ENCODE measurements at regions not wholly inside any gene's neighbourhood (a gene's known extent, or its start where the extent isn't known, plus 50 kb on each side); places are given as distances from the start of the nearest gene placed in this dataset.

DNA sequence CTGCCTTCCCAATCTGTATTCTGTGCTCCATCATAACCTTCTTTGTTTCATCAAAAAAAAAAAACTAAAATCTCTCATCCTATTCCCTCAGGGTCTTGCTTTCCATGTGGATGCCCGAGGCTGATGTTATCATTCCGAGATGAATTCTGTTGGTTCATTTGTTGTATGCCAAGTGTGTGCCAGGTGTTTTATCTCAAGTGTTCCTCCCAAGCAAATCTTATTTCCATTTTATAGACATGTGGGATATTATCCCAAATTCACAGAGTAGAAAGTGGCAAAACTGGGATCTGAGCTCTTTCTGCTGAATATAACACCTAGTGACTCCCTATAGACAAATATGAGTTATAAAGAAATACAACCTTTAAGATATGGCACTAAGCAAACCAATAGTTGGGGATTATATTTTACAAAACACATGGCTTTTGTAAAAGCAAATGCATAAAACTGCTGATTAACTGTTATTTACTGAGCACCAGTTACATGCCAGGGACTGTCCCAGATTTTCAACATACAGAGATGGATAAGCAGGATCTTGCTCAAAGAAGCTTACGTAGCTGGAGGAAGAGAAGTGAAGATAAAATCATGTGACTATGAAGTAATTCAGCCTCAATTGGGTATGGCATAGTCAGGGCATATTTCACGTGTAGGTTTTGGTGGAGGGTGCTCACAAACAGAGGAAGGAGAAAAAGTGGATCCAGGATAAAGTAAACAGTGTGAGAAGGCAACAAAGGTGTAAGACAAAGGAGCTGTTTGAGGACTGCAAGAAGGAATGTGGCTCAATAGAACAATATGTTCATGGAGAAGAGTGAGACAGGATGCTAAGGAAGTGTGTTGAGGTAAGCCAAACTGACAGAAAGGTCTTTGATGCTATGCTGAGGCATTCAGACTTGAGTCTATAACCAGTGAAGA lies 143.3 kb upstream of the ADAMTSL1 start:
- in situ Hi-C loops (cut with HindIII; ENCODE audit: low sequenced_read_pairs), result no loop called here

DNA sequence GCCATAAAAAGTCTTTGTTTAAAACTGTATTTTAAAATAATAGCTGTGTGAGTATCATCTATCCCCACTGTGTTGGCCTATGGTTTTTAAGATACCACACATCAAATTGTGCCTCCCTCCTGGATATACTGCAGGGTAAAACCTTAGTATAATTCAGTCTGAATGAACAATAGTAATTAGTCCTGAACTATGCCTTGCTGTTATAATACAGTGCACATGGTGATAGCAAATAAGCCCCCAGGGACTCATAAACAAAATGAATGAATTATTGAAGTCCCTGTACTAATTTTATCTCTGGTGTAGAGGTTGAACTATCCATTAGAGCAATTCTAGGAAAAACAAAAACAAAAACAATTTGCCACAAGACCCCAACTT lies 142.7 kb upstream of the ADAMTSL1 start:
- in situ Hi-C loops (cut with HindIII; ENCODE audit: low sequenced_read_pairs), result no loop called here

DNA sequence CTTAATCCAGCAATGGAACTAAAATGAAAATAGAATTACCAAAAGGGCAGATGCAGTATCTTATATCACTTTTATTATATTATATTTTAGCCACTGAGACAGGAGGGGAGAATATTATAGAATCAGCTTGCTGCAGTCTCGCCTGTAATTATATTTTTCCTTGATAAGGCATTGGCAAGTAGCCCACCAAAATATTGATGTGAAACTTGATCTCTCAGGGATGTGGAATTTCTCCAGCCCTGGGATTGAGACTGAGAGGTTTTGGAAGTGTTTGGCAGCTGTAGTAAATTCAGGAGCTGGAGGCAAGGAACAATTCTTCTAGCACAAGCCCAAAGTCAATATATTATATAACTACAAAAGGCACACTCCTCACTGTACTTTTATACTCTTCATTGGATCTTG lies 142.1 kb upstream of the ADAMTSL1 start:
- in situ Hi-C loops (cut with HindIII; ENCODE audit: low sequenced_read_pairs), result no loop called here

DNA sequence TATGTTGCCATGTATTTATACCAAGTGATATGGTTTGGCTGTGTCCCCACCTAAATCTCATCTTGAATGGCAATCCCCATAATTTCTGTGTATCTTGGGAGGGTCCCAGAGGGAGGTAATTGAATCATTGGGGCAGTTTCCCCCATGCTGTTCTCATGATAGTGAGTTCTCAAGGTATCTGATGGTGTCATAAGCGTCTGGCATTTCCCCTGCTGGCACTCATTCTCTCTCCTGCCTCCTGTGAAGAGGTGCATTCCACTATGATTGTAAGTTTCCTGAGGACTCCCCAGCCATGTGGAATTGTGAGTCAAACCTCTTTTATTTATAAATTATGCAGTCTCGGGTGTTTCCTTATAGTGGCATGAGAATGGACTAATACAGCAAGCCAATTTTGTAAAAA lies 140.8 kb upstream of the ADAMTSL1 start:
- in situ Hi-C loops (cut with HindIII; ENCODE audit: low sequenced_read_pairs), result no loop called here

DNA sequence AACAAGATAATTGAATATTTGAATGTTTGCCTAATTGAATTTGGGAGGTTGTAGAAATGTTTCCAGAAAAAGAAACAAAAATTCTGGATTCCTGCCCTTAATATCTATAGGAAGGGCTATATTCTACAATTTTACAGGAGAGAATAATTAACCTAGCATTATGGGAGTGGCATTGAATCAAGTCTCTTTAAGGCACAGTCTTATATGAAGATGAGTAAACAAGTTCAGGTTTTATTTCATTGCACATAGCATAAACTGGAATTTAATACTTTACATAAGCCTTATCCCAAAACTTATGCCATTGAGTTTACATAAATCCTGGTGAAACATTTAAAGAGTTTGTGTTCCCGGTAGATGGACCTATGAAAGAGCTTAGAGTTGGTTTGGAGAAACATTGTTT lies 138.1 kb upstream of the ADAMTSL1 start:
- in situ Hi-C loops (cut with HindIII; ENCODE audit: low sequenced_read_pairs), result no loop called here

DNA sequence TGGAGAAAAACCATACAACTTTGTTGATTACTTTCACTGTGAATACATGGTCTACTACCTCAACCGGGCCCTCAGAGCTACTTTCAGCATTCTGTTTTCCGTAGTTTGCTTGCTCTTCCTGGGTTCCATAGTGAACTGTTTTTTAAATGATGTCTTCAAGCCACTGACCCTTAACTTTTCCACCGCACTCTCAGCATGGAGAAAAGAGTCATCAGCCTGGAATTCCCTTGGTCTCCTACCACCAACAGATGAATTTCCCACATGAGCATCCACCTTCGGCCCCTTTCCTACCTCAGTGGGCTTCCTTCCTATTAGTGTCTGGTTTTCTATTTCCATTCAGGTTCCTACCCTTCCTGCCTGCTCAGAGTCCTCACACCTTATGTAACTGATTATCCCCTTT lies 135.9 kb upstream of the ADAMTSL1 start:
- in situ Hi-C loops (cut with HindIII; ENCODE audit: low sequenced_read_pairs), result no loop called here

DNA sequence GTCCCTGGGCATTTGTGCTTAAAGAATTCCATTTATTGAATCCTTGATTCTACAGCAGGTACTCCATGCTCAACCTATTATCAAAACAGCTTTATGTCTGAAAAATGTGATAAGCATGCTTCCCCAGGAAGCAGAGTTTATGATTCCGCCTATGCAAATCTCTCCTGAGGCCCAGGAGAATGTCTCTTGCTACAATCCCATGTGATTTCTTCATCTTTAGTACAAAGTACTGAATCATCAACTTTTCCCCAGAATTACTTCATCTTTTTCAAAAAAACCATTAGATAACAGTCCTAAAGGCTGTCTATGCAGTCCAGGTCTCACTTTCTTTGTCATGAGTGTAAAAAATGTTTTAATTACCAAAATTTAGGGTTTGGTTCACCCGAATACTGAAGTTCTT lies 130.2 kb upstream of the ADAMTSL1 start:
- in situ Hi-C loops (cut with HindIII; ENCODE audit: low sequenced_read_pairs), result no loop called here

DNA sequence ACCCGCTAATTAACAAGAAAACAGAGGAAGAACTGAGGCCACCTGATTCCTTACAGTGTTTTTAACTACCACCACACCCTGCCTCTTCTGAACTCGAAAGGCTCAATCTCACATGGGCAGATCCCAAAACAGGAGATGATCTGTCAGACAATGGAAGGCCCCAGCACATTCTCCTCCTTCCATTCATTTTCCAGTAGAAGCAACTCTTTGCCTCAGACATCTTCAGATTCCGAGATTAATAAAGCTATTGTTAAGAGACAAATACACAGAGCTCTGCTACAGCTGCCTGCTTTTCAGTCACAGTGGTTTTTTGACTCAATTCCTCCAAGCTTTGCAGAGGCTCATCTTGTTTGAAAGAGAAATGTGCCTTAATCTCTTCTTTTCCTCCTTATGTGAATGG lies 127.2 kb upstream of the ADAMTSL1 start:
- in situ Hi-C loops (cut with HindIII; ENCODE audit: low sequenced_read_pairs), result no loop called here

DNA sequence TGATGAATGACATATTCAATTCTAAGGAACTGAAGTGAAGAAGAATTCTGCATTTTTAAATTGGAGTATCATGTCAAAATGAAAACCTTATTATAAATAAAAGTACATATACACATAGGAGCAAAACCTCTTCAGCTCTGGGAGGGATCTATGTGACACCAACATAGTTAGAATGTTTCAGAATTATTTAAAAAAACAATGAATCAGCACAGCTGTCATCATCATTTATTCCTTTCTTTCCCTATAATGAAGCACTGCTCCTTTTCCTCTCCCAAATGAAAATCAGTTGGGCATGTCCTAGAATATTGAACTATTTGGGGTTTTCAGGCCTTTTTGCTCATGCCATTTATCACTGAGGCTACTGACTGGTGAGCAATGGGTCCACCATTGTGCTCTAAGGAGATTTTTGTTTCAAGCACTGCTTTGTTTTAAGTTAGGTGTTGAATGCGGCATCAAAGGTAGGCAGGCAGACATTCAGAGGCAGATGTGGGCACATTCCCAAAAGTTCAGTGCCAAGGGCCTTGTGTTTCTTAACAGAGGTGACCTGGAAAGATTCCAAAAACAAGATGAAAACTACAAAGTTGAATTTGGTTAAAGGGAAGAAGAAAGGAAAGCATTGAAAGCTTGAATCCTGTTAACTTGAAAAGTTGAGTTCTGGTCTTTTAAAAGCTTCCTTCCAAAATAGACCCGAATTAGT lies 126.4 kb upstream of the ADAMTSL1 start:
- in situ Hi-C loops (cut with HindIII; ENCODE audit: low sequenced_read_pairs), result no loop called here

DNA sequence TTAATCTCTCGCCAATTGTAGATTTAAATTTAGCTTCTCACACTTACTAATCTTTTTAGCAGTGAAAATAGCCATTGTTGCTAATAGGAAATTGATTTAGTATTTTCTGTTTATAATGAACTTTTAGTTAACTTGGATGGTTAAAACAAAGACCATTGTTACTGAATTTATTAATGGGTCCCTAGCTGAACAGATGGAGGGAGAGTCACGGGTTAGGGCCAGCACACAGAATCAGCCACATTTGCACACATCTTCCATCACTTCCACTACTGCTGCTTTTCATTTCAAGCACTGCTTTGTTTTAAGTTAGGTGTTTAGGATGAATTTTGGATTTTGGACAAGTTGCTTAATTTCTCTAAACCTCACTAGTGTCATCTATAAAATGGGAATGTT lies 125.9 kb upstream of the ADAMTSL1 start:
- in situ Hi-C loops (cut with HindIII; ENCODE audit: low sequenced_read_pairs), result no loop called here

DNA sequence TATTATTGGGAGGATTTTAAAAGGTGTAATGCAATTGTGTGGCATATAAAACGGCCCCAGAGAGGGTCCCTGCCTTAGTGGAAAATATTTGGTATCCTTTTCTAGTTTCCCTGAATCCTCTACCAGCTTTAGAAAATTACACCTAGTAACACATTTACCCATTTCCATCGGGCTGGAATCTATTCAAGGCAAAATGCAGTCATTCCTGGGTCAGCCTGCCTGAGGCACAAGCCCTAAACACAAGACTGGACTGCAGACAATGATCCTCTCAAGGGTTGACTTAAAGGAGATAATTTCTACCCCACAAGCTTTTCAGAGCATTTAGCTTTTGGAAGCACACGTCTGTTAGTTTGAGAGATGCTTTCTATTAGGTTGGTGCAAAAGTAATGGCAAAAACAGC lies 124.4 kb upstream of the ADAMTSL1 start:
- in situ Hi-C loops (cut with HindIII; ENCODE audit: low sequenced_read_pairs), result no loop called here

DNA sequence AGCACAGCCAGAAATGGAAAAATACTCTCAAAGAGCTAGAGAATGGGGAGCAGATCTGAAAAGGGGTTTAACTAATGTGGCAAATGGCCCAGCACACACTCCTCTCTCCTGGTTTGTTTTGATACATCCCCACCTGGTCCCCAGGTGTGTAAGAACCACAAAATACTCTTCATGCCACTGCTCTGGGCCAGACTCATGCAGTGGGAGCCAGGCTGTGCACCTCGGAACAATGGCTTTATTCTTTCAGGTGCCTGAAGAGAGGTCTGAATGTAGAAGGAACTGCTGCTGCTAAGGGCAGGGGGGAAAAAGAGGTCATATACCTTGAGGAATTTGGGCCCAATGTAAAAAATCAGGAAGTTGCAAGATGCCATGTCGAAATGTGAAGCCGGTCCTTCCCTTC lies 123.9 kb upstream of the ADAMTSL1 start:
- in situ Hi-C loops (cut with HindIII; ENCODE audit: low sequenced_read_pairs), result no loop called here

DNA sequence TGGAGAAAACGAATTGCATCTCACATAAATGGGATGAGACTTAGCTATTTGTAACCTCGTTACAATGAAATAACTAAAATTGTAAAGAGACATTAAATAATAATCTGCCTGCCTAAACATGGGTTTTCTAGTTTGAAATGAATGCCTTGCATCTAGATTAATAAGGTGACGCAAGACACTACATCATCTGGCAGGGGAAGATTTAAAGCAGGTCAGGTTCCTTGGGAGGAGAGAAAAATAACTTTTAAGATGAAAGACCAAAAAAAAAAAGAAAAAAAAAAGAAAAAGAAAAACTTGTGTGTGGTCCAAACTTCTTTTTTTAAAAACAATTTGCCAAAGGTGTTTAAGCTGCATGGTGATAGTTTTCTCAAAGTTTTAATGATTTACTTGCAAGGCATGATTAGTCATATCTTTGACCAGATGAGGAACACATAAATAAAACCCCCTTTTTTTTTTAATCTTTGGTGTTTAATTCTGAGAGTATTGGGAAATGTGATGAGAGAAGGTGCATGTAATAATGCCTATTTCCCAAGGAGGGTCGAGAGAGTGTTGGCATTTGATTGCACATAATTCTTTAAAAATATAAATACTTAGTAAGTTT lies 122.9 kb upstream of the ADAMTSL1 start:
- in situ Hi-C loops (cut with HindIII; ENCODE audit: low sequenced_read_pairs), result no loop called here

DNA sequence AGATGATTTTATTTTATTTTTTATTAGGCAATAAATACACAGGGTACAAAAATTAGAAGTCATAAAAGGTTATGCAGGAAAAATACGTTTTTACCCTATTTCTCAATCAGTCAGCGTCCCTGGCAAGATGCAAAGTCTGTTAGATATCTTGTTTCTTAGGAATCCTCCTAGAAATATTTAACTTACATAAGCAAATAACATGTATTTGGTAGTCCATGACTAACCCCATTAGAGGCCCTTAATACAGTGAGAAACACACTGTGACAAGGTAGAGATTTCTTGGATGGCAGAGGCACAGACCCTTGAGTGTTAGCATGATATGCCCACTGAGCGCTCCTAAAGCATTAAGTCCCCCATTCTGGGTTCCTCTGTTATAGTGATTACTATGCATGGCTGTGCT lies 121.2 kb upstream of the ADAMTSL1 start:
- in situ Hi-C loops (cut with HindIII; ENCODE audit: low sequenced_read_pairs), result no loop called here

DNA sequence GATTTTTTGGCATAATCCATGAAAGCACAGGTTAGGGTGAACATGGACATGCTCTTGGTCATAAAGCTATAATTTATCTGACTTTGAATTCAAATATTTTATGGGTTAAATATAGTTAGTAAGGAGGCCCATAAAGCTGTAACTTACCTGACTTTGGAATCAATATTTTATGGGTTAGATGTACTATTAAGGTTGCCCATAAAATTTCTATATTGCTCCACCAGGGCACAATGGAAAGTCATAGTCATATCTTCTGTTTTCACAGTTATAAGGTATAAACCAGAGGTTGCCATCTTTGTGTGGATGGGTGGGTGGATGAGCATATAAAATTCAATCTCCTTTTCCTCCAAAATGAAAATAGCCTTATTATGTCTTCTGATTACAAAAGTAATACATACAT lies 120.5 kb upstream of the ADAMTSL1 start:
- in situ Hi-C loops (cut with HindIII; ENCODE audit: low sequenced_read_pairs), result no loop called here

DNA sequence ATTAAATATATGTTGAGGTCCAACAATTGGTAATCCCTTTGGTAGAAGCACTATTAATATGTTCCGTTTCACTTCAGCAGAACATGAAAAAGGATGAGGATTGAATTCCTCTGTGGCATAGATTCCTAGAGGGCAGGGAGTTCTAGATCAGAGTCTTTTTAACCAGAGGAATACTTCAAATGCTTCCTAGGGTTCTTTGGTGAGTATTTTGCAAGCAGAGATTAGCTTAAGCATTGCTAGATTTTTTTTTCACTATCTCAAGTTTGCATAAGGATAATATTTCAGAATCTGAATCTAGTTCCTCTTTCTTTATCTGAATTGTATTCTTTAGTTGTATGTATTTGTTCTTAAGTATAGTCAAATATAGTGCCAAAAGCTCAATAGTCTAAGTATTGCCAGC lies 116.6 kb upstream of the ADAMTSL1 start:
- in situ Hi-C loops (cut with HindIII; ENCODE audit: low sequenced_read_pairs), result no loop called here

DNA sequence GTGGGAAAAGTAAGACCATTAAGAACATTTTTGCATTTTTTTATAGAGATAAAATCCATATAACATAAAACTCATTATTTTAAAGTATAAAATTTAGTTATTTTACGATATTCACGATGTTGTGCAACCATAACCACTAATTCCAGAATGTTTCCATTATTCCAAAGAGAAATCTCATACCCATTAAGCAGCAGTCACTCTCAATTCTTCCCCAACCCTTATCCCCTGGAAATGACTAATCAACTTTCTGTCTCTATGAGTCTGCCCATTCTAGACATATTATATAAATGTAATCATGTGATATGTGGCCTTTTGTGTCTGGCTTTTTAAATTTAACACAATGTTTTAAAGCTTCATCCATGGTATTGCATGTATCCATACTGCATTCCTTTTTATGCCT lies 115.6 kb upstream of the ADAMTSL1 start:
- in situ Hi-C loops (cut with HindIII; ENCODE audit: low sequenced_read_pairs), result no loop called here

DNA sequence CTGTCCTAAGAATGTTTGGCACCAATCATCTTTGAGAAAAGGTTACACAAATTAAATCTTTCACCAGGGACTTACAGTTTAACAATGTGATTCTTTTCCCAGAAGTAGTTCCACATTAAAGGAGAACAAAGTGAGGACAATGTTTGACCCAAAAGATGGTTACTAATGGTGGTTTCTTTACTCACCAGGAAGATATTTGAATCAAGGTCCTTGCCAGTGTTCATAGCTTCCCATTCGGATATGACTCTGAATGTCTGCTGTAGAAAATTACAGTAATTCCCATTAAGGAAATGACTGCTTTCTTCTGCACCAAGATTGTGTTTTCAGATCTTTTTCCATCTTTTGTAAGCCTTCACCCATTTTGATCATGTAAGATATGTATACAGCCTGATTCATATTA lies 114.6 kb upstream of the ADAMTSL1 start:
- in situ Hi-C loops (cut with HindIII; ENCODE audit: low sequenced_read_pairs), result no loop called here

DNA sequence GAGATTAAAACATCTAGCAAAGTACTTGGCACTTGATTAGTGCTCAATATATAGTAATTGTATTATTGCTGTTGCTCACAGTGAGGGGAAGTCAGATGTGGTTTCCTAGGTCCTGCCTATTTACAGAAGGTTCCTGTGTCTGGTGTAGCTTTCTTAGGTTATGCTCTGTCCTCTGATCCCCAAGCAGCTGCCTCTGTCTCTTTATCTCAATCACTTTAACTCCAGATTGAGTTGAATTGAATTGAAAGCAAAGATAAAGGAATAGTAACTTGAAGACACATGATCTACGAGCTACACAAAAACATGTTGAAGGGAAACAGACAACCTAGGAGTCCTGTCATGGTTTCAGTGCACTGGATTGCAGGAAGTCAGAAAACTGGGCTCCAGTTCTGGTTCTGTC lies 113.9 kb upstream of the ADAMTSL1 start:
- in situ Hi-C loops (cut with HindIII; ENCODE audit: low sequenced_read_pairs), result loop anchor here (5.0 kb wide), 1 partner anchor 33 kb away; no protein-coding TSS in a partner anchor

DNA sequence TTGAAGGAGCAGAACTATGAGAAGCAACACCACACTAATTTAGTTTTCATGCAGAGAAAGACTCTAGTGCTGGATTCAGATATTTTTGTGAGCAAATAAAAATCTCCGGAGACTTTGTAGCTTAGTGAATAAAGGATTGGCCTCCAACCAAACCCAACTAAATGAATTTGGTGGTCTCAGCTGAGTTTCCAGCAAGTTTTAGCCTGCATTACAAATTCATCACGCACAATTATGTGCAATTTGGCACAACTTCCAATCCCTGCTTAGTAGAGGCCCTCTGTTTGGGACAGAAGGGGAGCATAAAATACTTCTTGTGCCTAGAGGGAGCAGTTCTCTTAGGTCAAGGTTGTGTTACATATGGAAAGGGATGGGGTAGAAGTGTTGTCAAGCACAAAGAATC lies 112.3 kb upstream of the ADAMTSL1 start:
- in situ Hi-C loops (cut with HindIII; ENCODE audit: low sequenced_read_pairs), result loop anchor here (5.0 kb wide), 1 partner anchor 34 kb away; no protein-coding TSS in a partner anchor

DNA sequence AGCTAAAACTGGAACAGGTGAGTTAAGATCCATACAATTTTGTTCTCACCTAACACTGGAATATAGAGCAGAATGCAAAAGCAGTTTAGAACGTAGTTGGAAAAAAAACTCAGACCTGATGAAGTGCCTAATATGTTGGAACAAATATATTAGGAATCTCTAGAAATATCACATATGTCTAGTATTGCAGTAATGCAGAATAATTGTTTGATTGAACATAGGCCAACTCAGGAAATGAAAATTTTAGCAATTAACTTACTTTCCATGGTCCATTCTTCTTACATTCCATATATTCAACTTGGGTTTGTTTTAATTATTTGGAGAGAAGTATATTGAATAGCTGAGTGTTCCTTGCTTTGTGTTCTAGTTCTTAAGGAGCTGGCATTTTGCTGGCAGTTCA lies 111.8 kb upstream of the ADAMTSL1 start:
- in situ Hi-C loops (cut with HindIII; ENCODE audit: low sequenced_read_pairs), result loop anchor here (5.0 kb wide), 1 partner anchor 35 kb away; no protein-coding TSS in a partner anchor
